ENCODE measurements at regions not wholly inside any gene's neighbourhood (a gene's known extent, or its start where the extent isn't known, plus 50 kb on each side); places are given as distances from the start of the nearest gene placed in this dataset.

GRCh38 chr1:230501849-230502248 is 75.7 kb upstream of the PGBD5 start:
- Mint-ChIP-seq H3K4me1 (no peaks in the 10 kb centered on the region), H3K27ac (no peak overlapping the region), H3K36me3 (no peaks in the 10 kb centered on the region), H3K4me3 (no peak overlapping the region), H3K9me3 (ENCODE audit: low read depth) (no peaks in the 10 kb centered on the region), H3K27me3 (peaks cover 6% of the 10 kb centered on the region)
- DNase-seq: no peak
- CTCF ChIA-PET: no interaction called here
- ATAC-seq: no peak

GRCh38 chr1:230501242-230501641 is 75.1 kb upstream of the PGBD5 start:
- Mint-ChIP-seq H3K9me3 (ENCODE audit: low read depth) (no peaks in the 10 kb centered on the region), H3K27me3 (peaks cover 2% of the 10 kb centered on the region), H3K4me1 (peaks cover 3% of the 10 kb centered on the region), H3K27ac (no peak overlapping the region), H3K4me3 (no peak overlapping the region), H3K36me3 (no peaks in the 10 kb centered on the region)
- CTCF ChIA-PET: no interaction called here
- ATAC-seq (no peak), DNase-seq (no peak)

GRCh38 chr1:230500063-230500462 is 73.9 kb upstream of the PGBD5 start:
- no peaks in the 10 kb centered on the region for H3K9me3 Mint-ChIP-seq (ENCODE audit: low read depth)
- CTCF ChIA-PET: no interaction called here
- H3K27ac Mint-ChIP-seq: no peak overlapping the region
- ATAC-seq (no peak), DNase-seq (no peak)
- H3K27me3 Mint-ChIP-seq: peaks cover 2% of the 10 kb centered on the region
- peaks cover 7% of the 10 kb centered on the region for H3K4me1 Mint-ChIP-seq
- no peaks in the 10 kb centered on the region for H3K36me3 Mint-ChIP-seq
- H3K4me3 Mint-ChIP-seq: no peak overlapping the region

GRCh38 chr1:230499496-230499895 is 73.4 kb upstream of the PGBD5 start:
- H3K27me3 Mint-ChIP-seq: peaks cover 4% of the 10 kb centered on the region
- no peak overlapping the region for H3K27ac Mint-ChIP-seq
- H3K36me3 Mint-ChIP-seq: no peaks in the 10 kb centered on the region
- ATAC-seq (no peak), DNase-seq (no peak)
- no peaks in the 10 kb centered on the region for H3K9me3 Mint-ChIP-seq (ENCODE audit: low read depth)
- no peak overlapping the region for H3K4me3 Mint-ChIP-seq
- CTCF ChIA-PET: no interaction called here
- peaks cover 7% of the 10 kb centered on the region for H3K4me1 Mint-ChIP-seq

- Mint-ChIP-seq H3K27me3 (peaks cover 7% of the 10 kb centered on the region), H3K4me1 (peaks cover 7% of the 10 kb centered on the region), H3K9me3 (ENCODE audit: low read depth) (no peaks in the 10 kb centered on the region), H3K27ac (no peak overlapping the region), H3K4me3 (no peak overlapping the region), H3K36me3 (no peaks in the 10 kb centered on the region)
- CTCF ChIA-PET: no interaction called here
- ATAC-seq (no peak), DNase-seq (no peak)
Observed at GRCh38 chr1:230498704-230499103, 72.6 kb upstream of the PGBD5 start.

GRCh38 chr1:230496451-230496850 is 70.3 kb upstream of the PGBD5 start:
- peaks cover 7% of the 10 kb centered on the region for H3K4me1 Mint-ChIP-seq
- CTCF ChIA-PET: no interaction called here
- H3K36me3 Mint-ChIP-seq: no peaks in the 10 kb centered on the region
- peak overlapping the region; percentile 40 for H3K4me3 Mint-ChIP-seq
- no peak for ATAC-seq
- no peak for DNase-seq
- H3K27ac Mint-ChIP-seq: peak overlapping the region; percentile 74
- peaks cover 18% of the 10 kb centered on the region for H3K27me3 Mint-ChIP-seq
- no peaks in the 10 kb centered on the region for H3K9me3 Mint-ChIP-seq (ENCODE audit: low read depth)

- no peaks in the 10 kb centered on the region for H3K9me3 Mint-ChIP-seq (ENCODE audit: low read depth)
- peak; percentile 58 for ATAC-seq
- peaks cover 22% of the 10 kb centered on the region for H3K27me3 Mint-ChIP-seq
- peaks cover 7% of the 10 kb centered on the region for H3K4me1 Mint-ChIP-seq
- peak; percentile 62 for DNase-seq
- peak overlapping the region; percentile 74 for H3K27ac Mint-ChIP-seq
- CTCF ChIA-PET: interaction anchor here (0.7 kb wide), 1 partner anchor 50 kb away, joined by 3 read pairs; no protein-coding TSS in a partner anchor
- no peaks in the 10 kb centered on the region for H3K36me3 Mint-ChIP-seq
- H3K4me3 Mint-ChIP-seq: peak overlapping the region; percentile 40
Observed at GRCh38 chr1:230495891-230496385, 69.8 kb upstream of the PGBD5 start.

- H3K4me3 Mint-ChIP-seq: no peak overlapping the region
- DNase-seq (no peak), ATAC-seq (no peak)
- peaks cover 7% of the 10 kb centered on the region for H3K4me1 Mint-ChIP-seq
- H3K9me3 Mint-ChIP-seq (ENCODE audit: low read depth): no peaks in the 10 kb centered on the region
- H3K36me3 Mint-ChIP-seq: no peaks in the 10 kb centered on the region
- H3K27me3 Mint-ChIP-seq: peaks cover 22% of the 10 kb centered on the region
- no peak overlapping the region for H3K27ac Mint-ChIP-seq
- CTCF ChIA-PET: no interaction called here
Observed at GRCh38 chr1:230495076-230495475, 68.9 kb upstream of the PGBD5 start.

- Mint-ChIP-seq H3K9me3 (ENCODE audit: low read depth) (no peaks in the 10 kb centered on the region), H3K36me3 (no peaks in the 10 kb centered on the region), H3K4me3 (no peak overlapping the region), H3K4me1 (peaks cover 7% of the 10 kb centered on the region), H3K27ac (no peak overlapping the region), H3K27me3 (peaks cover 22% of the 10 kb centered on the region)
- DNase-seq: no peak
- ATAC-seq: no peak
- CTCF ChIA-PET: no interaction called here
Observed at GRCh38 chr1:230494514-230494913, 68.4 kb upstream of the PGBD5 start.

GRCh38 chr1:230494026-230494425 is 67.9 kb upstream of the PGBD5 start:
- Mint-ChIP-seq H3K27ac (no peak overlapping the region), H3K36me3 (no peaks in the 10 kb centered on the region), H3K4me3 (no peak overlapping the region), H3K27me3 (peaks cover 25% of the 10 kb centered on the region), H3K9me3 (ENCODE audit: low read depth) (no peaks in the 10 kb centered on the region), H3K4me1 (peaks cover 7% of the 10 kb centered on the region)
- CTCF ChIA-PET: no interaction called here
- ATAC-seq: no peak
- no peak for DNase-seq

GRCh38 chr1:230493264-230493663 is 67.1 kb upstream of the PGBD5 start:
- peaks cover 7% of the 10 kb centered on the region for H3K4me1 Mint-ChIP-seq
- DNase-seq: no peak
- H3K27ac Mint-ChIP-seq: no peak overlapping the region
- CTCF ChIA-PET: no interaction called here
- no peaks in the 10 kb centered on the region for H3K9me3 Mint-ChIP-seq (ENCODE audit: low read depth)
- H3K36me3 Mint-ChIP-seq: no peaks in the 10 kb centered on the region
- H3K27me3 Mint-ChIP-seq: peaks cover 25% of the 10 kb centered on the region
- H3K4me3 Mint-ChIP-seq: no peak overlapping the region
- no peak for ATAC-seq

GRCh38 chr1:230490436-230490835 is 64.3 kb upstream of the PGBD5 start:
- Mint-ChIP-seq H3K4me1 (no peaks in the 10 kb centered on the region), H3K9me3 (ENCODE audit: low read depth) (no peaks in the 10 kb centered on the region), H3K27ac (no peak overlapping the region), H3K27me3 (peaks cover 32% of the 10 kb centered on the region), H3K4me3 (no peak overlapping the region), H3K36me3 (no peaks in the 10 kb centered on the region)
- CTCF ChIA-PET: no interaction called here
- no peak for ATAC-seq
- no peak for DNase-seq

- Mint-ChIP-seq H3K36me3 (no peaks in the 10 kb centered on the region), H3K27ac (no peak overlapping the region), H3K9me3 (ENCODE audit: low read depth) (no peaks in the 10 kb centered on the region), H3K4me1 (no peaks in the 10 kb centered on the region), H3K27me3 (peaks cover 33% of the 10 kb centered on the region), H3K4me3 (no peak overlapping the region)
- CTCF ChIA-PET: no interaction called here
- DNase-seq (no peak), ATAC-seq (no peak)
Observed at GRCh38 chr1:230487773-230488428, 61.8 kb upstream of the PGBD5 start.

GRCh38 chr1:230476622-230477003 is 50.5 kb upstream of the PGBD5 start:
- Mint-ChIP-seq H3K9me3 (ENCODE audit: low read depth) (no peaks in the 10 kb centered on the region), H3K4me1 (no peaks in the 10 kb centered on the region), H3K36me3 (no peaks in the 10 kb centered on the region), H3K4me3 (no peak overlapping the region), H3K27me3 (peaks cover 65% of the 10 kb centered on the region), H3K27ac (no peak overlapping the region)
- DNase-seq (no peak), ATAC-seq (no peak)
- CTCF ChIA-PET: no interaction called here
